T-helper 17 cell (primary cell): ENCODE measurements at regions not wholly inside any gene's neighbourhood (a gene's known extent, or its start where the extent isn't known, plus 50 kb on each side); places are given as distances from the start of the nearest gene placed in this dataset.

Experiments
- ATAC-seq: fragments of 150-1000 bp; cut with Tn5 transposase; 2 replicates; pipeline ENCODE4 v1.10.0; 2021; ENCODE audit warnings: mild to moderate bottlenecking, moderate library complexity
- DNase-seq, 3 donors: peaks; one replicate each; pipeline versions ENCODE4 v3.0.0 to v3.0.0-alpha.2; 2020 to 2021
- H3K9me3 ChIP-seq: one replicate; pipeline ENCODE4 v1.7.0; 2013; ENCODE audit warnings: low read length, mild to moderate bottlenecking; ENCODE audit not compliant: control insufficient read depth, poor library complexity, severe bottlenecking
- H3K27ac Mint-ChIP-seq: one replicate; pipeline ENCODE4 v1.8.0; 2022; ENCODE audit warnings: mild to moderate bottlenecking, moderate library complexity, mixed read lengths
- H3K27me3 Mint-ChIP-seq: one replicate; pipeline ENCODE4 v1.8.0; 2022; ENCODE audit warnings: mixed read lengths
- H3K36me3 Mint-ChIP-seq: one replicate; pipeline ENCODE4 v1.8.0; 2022; ENCODE audit warnings: low read depth, mixed read lengths
- H3K4me1 Mint-ChIP-seq: one replicate; pipeline ENCODE4 v1.8.0; 2022; ENCODE audit warnings: mild to moderate bottlenecking, mixed read lengths
- H3K4me3 Mint-ChIP-seq: one replicate; pipeline ENCODE4 v1.8.0; 2022; ENCODE audit warnings: mild to moderate bottlenecking, moderate library complexity, mixed read lengths

GRCh38 chr12:87382959-87383566, 646.1 kb downstream of the C12orf50 start:
- H3K4me3 Mint-ChIP-seq, result no peak overlapping the region
- no peak for ATAC-seq
- H3K36me3 Mint-ChIP-seq, result no peaks in the 10 kb centered on the region
- no peaks in the 10 kb centered on the region for H3K27me3 Mint-ChIP-seq
- H3K27ac Mint-ChIP-seq, result no peak overlapping the region
- no peaks in the 10 kb centered on the region for H3K9me3 ChIP-seq
- H3K4me1 Mint-ChIP-seq, result no peaks in the 10 kb centered on the region
- DNase-seq, result no peak

GRCh38 chr12:87382436-87382835, 646.8 kb downstream of the C12orf50 start:
- Mint-ChIP-seq H3K27ac (no peak overlapping the region), H3K4me1 (no peaks in the 10 kb centered on the region), H3K27me3 (no peaks in the 10 kb centered on the region), H3K4me3 (no peak overlapping the region), H3K36me3 (no peaks in the 10 kb centered on the region)
- H3K9me3 ChIP-seq, result no peaks in the 10 kb centered on the region
- no peak for ATAC-seq
- no peak for DNase-seq

GRCh38 chr12:87381742-87382141, 647.5 kb downstream of the C12orf50 start:
- no peaks in the 10 kb centered on the region for H3K27me3 Mint-ChIP-seq
- no peak for DNase-seq
- H3K27ac Mint-ChIP-seq, result no peak overlapping the region

GRCh38 chr12:87378526-87378925, 650.7 kb downstream of the C12orf50 start:
- no peaks in the 10 kb centered on the region for H3K27me3 Mint-ChIP-seq
- H3K4me1 Mint-ChIP-seq, result no peaks in the 10 kb centered on the region
- no peak overlapping the region for H3K27ac Mint-ChIP-seq
- DNase-seq (no peak), ATAC-seq (no peak)
- no peaks in the 10 kb centered on the region for H3K9me3 ChIP-seq
- no peaks in the 10 kb centered on the region for H3K36me3 Mint-ChIP-seq
- no peak overlapping the region for H3K4me3 Mint-ChIP-seq

More at GRCh38 chr12:87381742-87382141, 647.5 kb downstream of the C12orf50 start:
- no peak for ATAC-seq
- Mint-ChIP-seq H3K4me3 (no peak overlapping the region), H3K4me1 (no peaks in the 10 kb centered on the region), H3K36me3 (no peaks in the 10 kb centered on the region)
- H3K9me3 ChIP-seq, result no peaks in the 10 kb centered on the region

GRCh38 chr12:87376722-87377121, 652.5 kb downstream of the C12orf50 start:
- ATAC-seq (no peak), DNase-seq (no peak)
- no peak overlapping the region for H3K27ac Mint-ChIP-seq
- H3K36me3 Mint-ChIP-seq, result no peaks in the 10 kb centered on the region
- no peaks in the 10 kb centered on the region for H3K4me1 Mint-ChIP-seq
- no peaks in the 10 kb centered on the region for H3K9me3 ChIP-seq
- no peak overlapping the region for H3K4me3 Mint-ChIP-seq
- H3K27me3 Mint-ChIP-seq, result no peaks in the 10 kb centered on the region

- Mint-ChIP-seq H3K4me1 (no peaks in the 10 kb centered on the region), H3K4me3 (no peak overlapping the region), H3K27ac (no peak overlapping the region), H3K36me3 (no peaks in the 10 kb centered on the region), H3K27me3 (no peaks in the 10 kb centered on the region)
- ATAC-seq (no peak), DNase-seq (no peak)
- no peaks in the 10 kb centered on the region for H3K9me3 ChIP-seq
Observed at GRCh38 chr12:87369161-87369560, 660.0 kb downstream of the C12orf50 start.

GRCh38 chr12:87368259-87368658, 660.9 kb downstream of the C12orf50 start:
- no peak overlapping the region for H3K4me3 Mint-ChIP-seq
- DNase-seq (no peak), ATAC-seq (no peak)
- no peaks in the 10 kb centered on the region for H3K27me3 Mint-ChIP-seq
- no peak overlapping the region for H3K27ac Mint-ChIP-seq
- no peaks in the 10 kb centered on the region for H3K9me3 ChIP-seq
- H3K4me1 Mint-ChIP-seq, result no peaks in the 10 kb centered on the region
- no peaks in the 10 kb centered on the region for H3K36me3 Mint-ChIP-seq

GRCh38 chr12:87365423-87365822, 663.8 kb downstream of the C12orf50 start:
- Mint-ChIP-seq H3K27ac (no peak overlapping the region), H3K4me3 (no peak overlapping the region), H3K4me1 (no peaks in the 10 kb centered on the region), H3K27me3 (no peaks in the 10 kb centered on the region), H3K36me3 (no peaks in the 10 kb centered on the region)
- DNase-seq, result no peak
- H3K9me3 ChIP-seq, result no peaks in the 10 kb centered on the region
- no peak for ATAC-seq

GRCh38 chr12:87363497-87364084, 665.6 kb downstream of the C12orf50 start:
- no peaks in the 10 kb centered on the region for H3K27me3 Mint-ChIP-seq
- no peak overlapping the region for H3K4me3 Mint-ChIP-seq
- no peaks in the 10 kb centered on the region for H3K4me1 Mint-ChIP-seq
- H3K36me3 Mint-ChIP-seq, result no peaks in the 10 kb centered on the region
- H3K27ac Mint-ChIP-seq, result no peak overlapping the region
- H3K9me3 ChIP-seq, result no peaks in the 10 kb centered on the region
- no peak for ATAC-seq
- DNase-seq, result no peak

- ATAC-seq, result no peak
- H3K9me3 ChIP-seq, result no peaks in the 10 kb centered on the region
- no peak overlapping the region for H3K27ac Mint-ChIP-seq
- no peak overlapping the region for H3K4me3 Mint-ChIP-seq
- no peaks in the 10 kb centered on the region for H3K4me1 Mint-ChIP-seq
- DNase-seq, result no peak
- no peaks in the 10 kb centered on the region for H3K27me3 Mint-ChIP-seq
- no peaks in the 10 kb centered on the region for H3K36me3 Mint-ChIP-seq
Observed at GRCh38 chr12:87349681-87350080, 679.5 kb downstream of the C12orf50 start.

- no peak for ATAC-seq
- no peak overlapping the region for H3K27ac Mint-ChIP-seq
- no peak for DNase-seq
- no peaks in the 10 kb centered on the region for H3K36me3 Mint-ChIP-seq
- H3K9me3 ChIP-seq, result no peaks in the 10 kb centered on the region
- no peaks in the 10 kb centered on the region for H3K4me1 Mint-ChIP-seq
- H3K4me3 Mint-ChIP-seq, result no peak overlapping the region
- H3K27me3 Mint-ChIP-seq, result no peaks in the 10 kb centered on the region
Observed at GRCh38 chr12:87348071-87348470, 681.1 kb downstream of the C12orf50 start.

GRCh38 chr12:87344699-87345098, 684.5 kb downstream of the C12orf50 start:
- no peak overlapping the region for H3K27ac Mint-ChIP-seq
- no peak overlapping the region for H3K4me3 Mint-ChIP-seq
- no peaks in the 10 kb centered on the region for H3K4me1 Mint-ChIP-seq
- DNase-seq (no peak), ATAC-seq (no peak)
- no peaks in the 10 kb centered on the region for H3K9me3 ChIP-seq
- no peaks in the 10 kb centered on the region for H3K36me3 Mint-ChIP-seq
- no peaks in the 10 kb centered on the region for H3K27me3 Mint-ChIP-seq

GRCh38 chr12:87338681-87339080, 690.5 kb downstream of the C12orf50 start:
- no peaks in the 10 kb centered on the region for H3K27me3 Mint-ChIP-seq
- ATAC-seq (no peak), DNase-seq (no peak)
- H3K9me3 ChIP-seq, result no peaks in the 10 kb centered on the region
- H3K4me3 Mint-ChIP-seq, result no peak overlapping the region
- no peak overlapping the region for H3K27ac Mint-ChIP-seq
- H3K4me1 Mint-ChIP-seq, result no peaks in the 10 kb centered on the region
- no peaks in the 10 kb centered on the region for H3K36me3 Mint-ChIP-seq

- no peaks in the 10 kb centered on the region for H3K9me3 ChIP-seq
- Mint-ChIP-seq H3K27me3 (no peaks in the 10 kb centered on the region), H3K4me3 (no peak overlapping the region), H3K4me1 (no peaks in the 10 kb centered on the region), H3K27ac (no peak overlapping the region), H3K36me3 (no peaks in the 10 kb centered on the region)
- DNase-seq (no peak), ATAC-seq (no peak)
Observed at GRCh38 chr12:87336814-87337336, 692.3 kb downstream of the C12orf50 start.
